T47D (cell line): ENCODE measurements at regions not wholly inside any gene's neighbourhood (a gene's known extent, or its start where the extent isn't known, plus 50 kb on each side); places are given as distances from the start of the nearest gene placed in this dataset.

Experiments used
- DNase-seq, 2 experiments: peaks; one replicate each; pipeline versions ENCODE4 v3.0.0 to v3.0.0-alpha.2; 2011 to 2012; ENCODE audit warnings: low read depth in 1 of 2, low spot score in 1 of 2
- JUND ChIP-seq: IDR thresholded peaks from 2 replicates; pipeline ENCODE4 v1.6.1; 2012; ENCODE audit warnings: low read depth
- in situ Hi-C: cut with HindIII; loops from 2 replicates; pipeline ENCODE4 v1.10.0; 2016; ENCODE audit warnings: low sequenced_read_pairs, low pct_unique_long_range_greater_than_20kb

GRCh38 chr5:63249960-63250359 is 671.3 kb downstream of the LRRC70 start:
- in situ Hi-C loops: no loop called here
- DNase-seq: no peak
- no peak for TF ChIP-seq JUND

- in situ Hi-C loops: no loop called here
- no peak for TF ChIP-seq JUND
- no peak for DNase-seq
These were observed 669.0 kb downstream of the LRRC70 start for GRCh38 chr5:63247651-63248050.

DNA sequence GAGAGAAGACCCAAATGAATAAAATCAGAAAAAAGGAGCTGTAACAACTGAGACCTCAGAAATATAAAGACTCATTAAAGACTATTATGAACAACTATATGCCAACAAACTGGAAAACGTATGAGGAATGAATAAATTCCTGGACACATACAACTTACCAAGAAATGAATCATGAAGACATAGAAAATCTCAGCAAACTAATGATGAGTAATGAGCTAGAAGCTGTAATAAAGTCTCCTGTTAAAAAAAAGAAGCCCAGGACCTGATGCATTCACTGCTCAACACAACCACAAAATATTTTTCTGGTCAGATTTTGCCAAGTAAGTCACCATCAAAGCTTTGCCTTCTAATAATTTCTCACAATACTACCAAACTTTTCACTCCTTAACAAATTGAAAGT is 666.7 kb downstream of the LRRC70 start:
- DNase-seq: no peak
- no peak for TF ChIP-seq JUND
- in situ Hi-C loops: no loop called here

GRCh38 chr5:63240063-63240755 is 661.6 kb downstream of the LRRC70 start:
- in situ Hi-C loops: no loop called here
- TF ChIP-seq JUND: no peak
- DNase-seq: no peak

DNA sequence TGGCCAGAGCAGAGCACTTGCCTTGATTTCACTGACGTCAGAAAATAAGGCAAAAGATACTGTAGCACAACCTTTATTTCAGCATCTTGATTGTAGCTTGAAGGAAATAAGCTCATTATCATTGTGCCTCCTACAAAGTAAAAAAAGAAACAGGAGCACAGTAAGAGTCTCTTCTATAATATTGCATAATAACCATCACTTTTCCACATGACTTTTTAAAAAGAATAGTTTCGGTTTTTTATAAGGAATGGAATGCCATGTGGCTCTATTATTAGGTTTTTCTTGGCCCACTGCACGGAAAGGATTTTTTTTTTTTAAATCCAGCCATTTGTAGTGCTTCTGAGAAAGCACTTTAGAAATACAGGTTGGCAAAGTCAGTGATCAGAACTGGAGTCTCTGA is 655.3 kb downstream of the LRRC70 start:
- DNase-seq: no peak
- TF ChIP-seq JUND: no peak
- in situ Hi-C loops: no loop called here

DNA sequence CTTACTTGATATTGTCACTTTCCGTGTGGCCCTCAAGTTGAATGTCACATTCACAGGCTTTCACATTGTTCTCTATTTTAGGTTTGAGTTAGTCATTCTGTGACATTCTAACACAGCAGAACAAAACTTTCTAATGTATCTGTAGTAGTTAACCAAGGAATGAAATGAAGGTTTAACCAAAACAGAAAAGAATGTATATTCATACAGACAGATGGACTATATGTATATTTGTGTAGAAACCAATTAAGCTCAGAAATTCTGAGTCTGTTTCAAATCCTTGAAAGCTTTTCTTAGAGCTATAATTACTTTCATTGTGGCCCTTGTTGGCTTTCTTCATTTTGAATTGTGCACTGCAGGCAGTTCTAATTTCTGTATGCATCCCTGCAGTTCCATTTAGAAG is 654.7 kb downstream of the LRRC70 start:
- no peak for DNase-seq
- no peak for TF ChIP-seq JUND
- in situ Hi-C loops: no loop called here

DNA sequence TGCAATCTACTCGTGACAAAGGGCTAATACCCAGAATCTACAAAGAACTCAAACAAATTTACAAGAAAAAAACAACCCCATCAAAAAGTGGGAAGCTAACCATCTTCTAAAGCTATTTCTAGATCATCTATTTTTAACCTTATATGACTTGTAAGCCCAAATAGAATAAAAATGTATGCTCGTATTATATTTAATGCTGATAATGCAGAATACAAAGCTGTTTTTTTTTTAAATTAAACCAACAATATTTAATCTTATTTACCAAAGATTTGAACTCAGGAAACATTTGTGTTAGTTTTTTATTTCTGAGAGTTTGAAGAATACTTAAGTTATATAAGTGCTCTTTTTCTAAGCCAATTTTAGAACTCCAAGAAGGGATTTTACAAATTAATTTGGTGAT is 652.1 kb downstream of the LRRC70 start:
- no peak for TF ChIP-seq JUND
- no peak for DNase-seq
- in situ Hi-C loops: no loop called here

DNA sequence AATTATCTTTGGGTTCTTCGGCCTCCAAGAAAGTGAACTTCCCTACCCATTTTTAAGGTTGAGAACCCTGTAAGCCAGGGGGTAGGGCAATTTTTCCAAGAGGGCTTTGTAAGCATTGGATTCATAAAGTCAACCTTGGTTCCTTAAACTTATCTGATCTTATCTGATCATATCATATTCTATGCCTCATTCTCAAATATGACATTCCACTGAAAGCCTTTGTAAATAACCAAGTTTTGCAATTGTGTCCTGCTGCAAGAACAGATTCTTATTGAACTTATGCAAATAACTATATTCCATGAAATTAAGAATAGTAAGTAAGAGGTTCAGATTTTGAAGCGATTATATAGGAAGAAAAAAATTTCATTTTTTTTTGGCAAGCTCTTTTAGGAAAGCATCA is 649.5 kb downstream of the LRRC70 start:
- in situ Hi-C loops: no loop called here
- DNase-seq: peak in 1 of 2 experiments; percentile 57
- TF ChIP-seq JUND: peak; percentile 67

- in situ Hi-C loops: no loop called here
- TF ChIP-seq JUND: no peak
These were observed 641.6 kb downstream of the LRRC70 start for GRCh38 chr5:63220244-63220643.

GRCh38 chr5:63217422-63217821 is 638.8 kb downstream of the LRRC70 start:
- DNase-seq: no peak
- TF ChIP-seq JUND: no peak
- in situ Hi-C loops: no loop called here

More at GRCh38 chr5:63220244-63220643, 641.6 kb downstream of the LRRC70 start:
- no peak for DNase-seq

- DNase-seq: no peak
- TF ChIP-seq JUND: no peak
- in situ Hi-C loops: no loop called here
These were observed 634.6 kb downstream of the LRRC70 start for GRCh38 chr5:63213256-63213655.

- no peak for DNase-seq
- no peak for TF ChIP-seq JUND
- in situ Hi-C loops: no loop called here
These were observed 633.0 kb downstream of the LRRC70 start for GRCh38 chr5:63211448-63212132.

DNA sequence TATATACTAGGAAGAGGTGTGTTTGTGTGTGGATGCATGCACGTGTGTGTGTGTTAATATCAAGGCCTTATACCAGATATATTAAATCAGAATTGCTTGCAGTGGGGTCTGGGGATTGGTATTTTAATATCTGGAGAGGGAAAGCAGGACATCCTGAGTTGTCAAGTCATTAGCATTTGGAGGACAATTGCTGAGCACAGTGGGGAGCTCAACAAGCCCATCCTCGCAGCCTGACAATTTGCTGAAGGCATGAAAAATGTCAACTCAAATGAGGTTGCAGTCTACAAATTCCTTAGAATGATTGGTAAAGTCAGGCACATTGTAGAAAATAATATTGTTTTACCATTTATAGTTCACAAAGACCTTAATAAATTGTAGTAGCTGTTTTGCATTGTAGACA is 627.4 kb downstream of the LRRC70 start:
- in situ Hi-C loops: no loop called here
- DNase-seq: no peak
- no peak for TF ChIP-seq JUND
